Testis (tissue), 2 donors: ENCODE measurements at regions not wholly inside any gene's neighbourhood (a gene's known extent, or its start where the extent isn't known, plus 50 kb on each side); places are given as distances from the start of the nearest gene placed in this dataset.

ENCODE experiments used
- POLR2A ChIP-seq: fragments of 450-650 bp; IDR thresholded peaks from one replicate; pipeline ENCODE4 v1.6.1; 2017; ENCODE audit warnings: antibody characterized with exemption, mild to moderate bottlenecking, moderate library complexity
- TF ChIP-seq, protein P1 (sequence below), 3 experiments: fragments of 450-650 bp in 2 of 3; fragments of 200-600 bp in 1 of 3; sonication (generic) in 1 of 3; IDR thresholded peaks; one replicate each; pipeline ENCODE4 v1.5.1; 2016 to 2019; ENCODE audit warnings: antibody characterized with exemption in 3 of 3, mild to moderate bottlenecking in 2 of 3, moderate library complexity in 1 of 3

GRCh38 chrX:38923451-38923969 lies 122.3 kb downstream of the MID1IP1 start:
- TF ChIP-seq, protein P1, sequence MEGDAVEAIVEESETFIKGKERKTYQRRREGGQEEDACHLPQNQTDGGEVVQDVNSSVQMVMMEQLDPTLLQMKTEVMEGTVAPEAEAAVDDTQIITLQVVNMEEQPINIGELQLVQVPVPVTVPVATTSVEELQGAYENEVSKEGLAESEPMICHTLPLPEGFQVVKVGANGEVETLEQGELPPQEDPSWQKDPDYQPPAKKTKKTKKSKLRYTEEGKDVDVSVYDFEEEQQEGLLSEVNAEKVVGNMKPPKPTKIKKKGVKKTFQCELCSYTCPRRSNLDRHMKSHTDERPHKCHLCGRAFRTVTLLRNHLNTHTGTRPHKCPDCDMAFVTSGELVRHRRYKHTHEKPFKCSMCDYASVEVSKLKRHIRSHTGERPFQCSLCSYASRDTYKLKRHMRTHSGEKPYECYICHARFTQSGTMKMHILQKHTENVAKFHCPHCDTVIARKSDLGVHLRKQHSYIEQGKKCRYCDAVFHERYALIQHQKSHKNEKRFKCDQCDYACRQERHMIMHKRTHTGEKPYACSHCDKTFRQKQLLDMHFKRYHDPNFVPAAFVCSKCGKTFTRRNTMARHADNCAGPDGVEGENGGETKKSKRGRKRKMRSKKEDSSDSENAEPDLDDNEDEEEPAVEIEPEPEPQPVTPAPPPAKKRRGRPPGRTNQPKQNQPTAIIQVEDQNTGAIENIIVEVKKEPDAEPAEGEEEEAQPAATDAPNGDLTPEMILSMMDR (IDR thresholded peaks at IDR 0.05) = no peak
- TF ChIP-seq POLR2A = no peak
